Fibroblast of lung (primary cell): ENCODE measurements at regions not wholly inside any gene's neighbourhood (a gene's known extent, or its start where the extent isn't known, plus 50 kb on each side); places are given as distances from the start of the nearest gene placed in this dataset.
A peak's percentile ranks its signal among the peaks of the same experiment; 100 is the strongest.

Experiments used
- DNase-seq, 2 donors: peaks; one replicate each; pipeline versions ENCODE4 v3.0.0 to v3.0.0-alpha.2; 2010; ENCODE audit warnings: low read depth in 2 of 2
- H2AFZ ChIP-seq: 2 replicates; pipeline ENCODE4 v1.5.1; 2012; ENCODE audit warnings: low read length, control low read depth, inconsistent platforms
- H3K27ac ChIP-seq: 2 replicates; pipeline ENCODE4 v1.5.1; 2011; ENCODE audit warnings: low read length, control low read depth; ENCODE audit not compliant: insufficient read depth
- H3K27me3 ChIP-seq: 2 replicates; pipeline ENCODE4 v1.5.1; 2011; ENCODE audit warnings: mild to moderate bottlenecking, low read length; ENCODE audit not compliant: control insufficient read depth, insufficient read depth
- H3K36me3 ChIP-seq: 2 replicates; pipeline ENCODE4 v1.5.1; 2011; ENCODE audit warnings: low read length; ENCODE audit not compliant: control insufficient read depth, insufficient read depth
- H3K4me1 ChIP-seq: 2 replicates; pipeline ENCODE4 v1.5.1; 2011; ENCODE audit warnings: low read length; ENCODE audit not compliant: control insufficient read depth, insufficient read depth; ENCODE audit errors: extremely low read depth
- H3K4me2 ChIP-seq: 2 replicates; pipeline ENCODE4 v1.5.1; 2011; ENCODE audit warnings: low read length, control low read depth; ENCODE audit not compliant: insufficient read depth; ENCODE audit errors: extremely low read depth
- H3K4me3 ChIP-seq, 4 experiments: fragments of 200-600 bp in 1 of 4; sonication (generic) in 1 of 4; replicated peaks in 1 of 4; 2 replicates each; pipeline ENCODE4 v1.5.1; 2011 to 2016; ENCODE audit warnings: low read length in 4 of 4, low read depth in 3 of 4, mild to moderate bottlenecking in 3 of 4, control low read depth in 2 of 4, inconsistent platforms in 1 of 4, mixed read lengths in 1 of 4; ENCODE audit not compliant: insufficient read depth in 1 of 4; ENCODE audit errors: control extremely low read depth in 1 of 4
- H3K79me2 ChIP-seq: 2 replicates; pipeline ENCODE4 v1.5.1; 2012; ENCODE audit warnings: mild to moderate bottlenecking, low read length, inconsistent platforms; ENCODE audit not compliant: control insufficient read depth, insufficient read depth
- H3K9ac ChIP-seq: 2 replicates; pipeline ENCODE4 v1.5.1; 2011; ENCODE audit warnings: mild to moderate bottlenecking, low read length, control low read depth; ENCODE audit not compliant: insufficient read depth
- H3K9me3 ChIP-seq: 2 replicates; pipeline ENCODE4 v1.5.1; 2012; ENCODE audit warnings: low read depth, low read length; ENCODE audit not compliant: control insufficient read depth, insufficient read depth
- H4K20me1 ChIP-seq: 2 replicates; pipeline ENCODE4 v1.5.1; 2011; ENCODE audit warnings: low read length; ENCODE audit not compliant: control insufficient read depth, insufficient read depth; ENCODE audit errors: extremely low read depth
- EZH2 ChIP-seq: IDR thresholded peaks from 2 replicates; pipeline ENCODE4 v1.5.1; 2012; ENCODE audit warnings: low read length, control low read depth, mild to moderate bottlenecking; ENCODE audit errors: missing control alignments
- TF ChIP-seq, protein P1 (sequence below), 2 donors: IDR thresholded peaks in 1 of 2; conservative IDR thresholded peaks in 1 of 2; 1 replicate in 1 of 2; 2 replicates in 1 of 2; pipeline ENCODE4 v1.5.1; 2011 to 2012; ENCODE audit warnings: low read length in 2 of 2, control low read depth in 1 of 2, inconsistent platforms in 1 of 2, low read depth in 1 of 2, mild to moderate bottlenecking in 1 of 2

- TF ChIP-seq EZH2: no peak
- TF ChIP-seq, protein P1, sequence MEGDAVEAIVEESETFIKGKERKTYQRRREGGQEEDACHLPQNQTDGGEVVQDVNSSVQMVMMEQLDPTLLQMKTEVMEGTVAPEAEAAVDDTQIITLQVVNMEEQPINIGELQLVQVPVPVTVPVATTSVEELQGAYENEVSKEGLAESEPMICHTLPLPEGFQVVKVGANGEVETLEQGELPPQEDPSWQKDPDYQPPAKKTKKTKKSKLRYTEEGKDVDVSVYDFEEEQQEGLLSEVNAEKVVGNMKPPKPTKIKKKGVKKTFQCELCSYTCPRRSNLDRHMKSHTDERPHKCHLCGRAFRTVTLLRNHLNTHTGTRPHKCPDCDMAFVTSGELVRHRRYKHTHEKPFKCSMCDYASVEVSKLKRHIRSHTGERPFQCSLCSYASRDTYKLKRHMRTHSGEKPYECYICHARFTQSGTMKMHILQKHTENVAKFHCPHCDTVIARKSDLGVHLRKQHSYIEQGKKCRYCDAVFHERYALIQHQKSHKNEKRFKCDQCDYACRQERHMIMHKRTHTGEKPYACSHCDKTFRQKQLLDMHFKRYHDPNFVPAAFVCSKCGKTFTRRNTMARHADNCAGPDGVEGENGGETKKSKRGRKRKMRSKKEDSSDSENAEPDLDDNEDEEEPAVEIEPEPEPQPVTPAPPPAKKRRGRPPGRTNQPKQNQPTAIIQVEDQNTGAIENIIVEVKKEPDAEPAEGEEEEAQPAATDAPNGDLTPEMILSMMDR (conservative IDR thresholded peaks at IDR 0.05 in 1 of 2, IDR thresholded peaks at IDR 0.05 in 1 of 2; ENCODE audit: low read depth in 1 of 2, low read length in 2 of 2): no peak
- Histone ChIP-seq H3K27ac (no peak overlapping the region), H3K9ac (no peak overlapping the region), H3K4me2 (no peak overlapping the region), H3K27me3 (peaks cover 5% of the 10 kb centered on the region), H3K9me3 (no peaks in the 10 kb centered on the region), H4K20me1 (no peaks in the 10 kb centered on the region), H3K4me3 (no peak overlapping the region), H3K36me3 (no peaks in the 10 kb centered on the region), H3K79me2 (no peaks in the 10 kb centered on the region), H3K4me1 (no peaks in the 10 kb centered on the region), H2AFZ (no peak overlapping the region)
- peak in 1 of 2 donors; percentile 28 for DNase-seq
Observed at GRCh38 chr11:19524171-19524671, 188.4 kb upstream of the NAV2 start.

- DNase-seq: no peak
- no peak overlapping the region for H3K9ac ChIP-seq
Observed at GRCh38 chr11:19520681-19521080, 192.0 kb upstream of the NAV2 start.

DNA sequence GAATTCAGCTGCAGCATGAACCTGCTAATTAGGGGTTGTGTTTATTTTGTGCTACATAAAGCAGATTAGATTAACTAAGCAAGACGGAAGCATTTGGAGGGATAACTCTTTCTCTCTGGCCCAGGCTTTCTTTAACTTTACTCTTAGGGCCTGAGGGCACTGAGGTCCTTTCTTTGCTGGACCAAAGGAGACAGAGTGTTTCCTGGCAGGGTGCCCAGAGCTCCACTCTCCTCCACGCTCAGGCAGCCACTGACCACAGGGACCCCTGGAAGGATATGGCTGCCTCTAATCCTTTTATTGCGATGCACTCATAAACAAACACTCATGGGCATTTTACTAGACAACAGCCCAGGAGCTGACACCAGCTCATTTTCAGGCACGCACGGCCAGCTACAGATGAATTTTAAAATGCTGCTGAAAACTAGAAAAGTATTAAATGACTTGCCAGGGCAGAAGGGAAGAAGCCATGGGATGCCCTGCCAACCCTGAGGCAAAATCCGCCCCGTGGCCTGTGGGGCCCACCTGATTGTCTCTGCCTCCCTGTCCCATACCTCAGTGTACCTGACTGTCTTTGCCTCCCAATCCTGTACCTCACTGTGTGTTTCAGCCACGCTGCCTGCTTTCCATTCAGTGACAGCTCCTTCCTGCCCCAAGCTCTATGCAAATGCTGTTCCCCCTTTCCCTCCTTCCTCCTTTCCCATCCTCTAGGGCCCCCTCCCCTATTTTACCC is 192.6 kb upstream of the NAV2 start:
- Histone ChIP-seq H3K4me1 (no peaks in the 10 kb centered on the region), H3K9me3 (no peaks in the 10 kb centered on the region), H3K9ac (no peak overlapping the region), H3K4me3 (no peak overlapping the region), H3K27me3 (peaks cover 9% of the 10 kb centered on the region), H3K4me2 (no peak overlapping the region), H4K20me1 (no peaks in the 10 kb centered on the region), H3K79me2 (no peaks in the 10 kb centered on the region), H2AFZ (no peak overlapping the region), H3K36me3 (no peaks in the 10 kb centered on the region), H3K27ac (no peak overlapping the region)
- no peak for TF ChIP-seq EZH2
- TF ChIP-seq, protein P1 (conservative IDR thresholded peaks at IDR 0.05 in 1 of 2, IDR thresholded peaks at IDR 0.05 in 1 of 2; ENCODE audit: low read depth in 1 of 2, low read length in 2 of 2): no peak
- peak in 1 of 2 donors; percentile 11 for DNase-seq

More at GRCh38 chr11:19520681-19521080, 192.0 kb upstream of the NAV2 start:
- no peak overlapping the region for H2AFZ ChIP-seq
- no peaks in the 10 kb centered on the region for H3K9me3 ChIP-seq
- no peak overlapping the region for H3K27ac ChIP-seq
- no peak overlapping the region for H3K4me3 ChIP-seq
- H3K4me2 ChIP-seq: no peak overlapping the region
- peaks cover 9% of the 10 kb centered on the region for H3K27me3 ChIP-seq
- H3K36me3 ChIP-seq: no peaks in the 10 kb centered on the region
- no peaks in the 10 kb centered on the region for H4K20me1 ChIP-seq
- no peak for TF ChIP-seq EZH2
- TF ChIP-seq, protein P1 (conservative IDR thresholded peaks at IDR 0.05 in 1 of 2, IDR thresholded peaks at IDR 0.05 in 1 of 2; ENCODE audit: low read depth in 1 of 2, low read length in 2 of 2): no peak
- H3K79me2 ChIP-seq: no peaks in the 10 kb centered on the region
- H3K4me1 ChIP-seq: no peaks in the 10 kb centered on the region
